Astrocyte (in vitro differentiated cells and primary cell): ENCODE measurements at regions not wholly inside any gene's neighbourhood (a gene's known extent, or its start where the extent isn't known, plus 50 kb on each side); places are given as distances from the start of the nearest gene placed in this dataset.

Source experiments
- EZH2 ChIP-seq: IDR thresholded peaks from 2 replicates; pipeline ENCODE4 v1.6.1; 2012; ENCODE audit warnings: mild to moderate bottlenecking, low read length, inconsistent platforms; ENCODE audit not compliant: insufficient read depth
- TF ChIP-seq, protein P1 (sequence below): IDR thresholded peaks from 2 replicates; pipeline ENCODE4 v1.5.1; 2011; ENCODE audit warnings: low read depth, mild to moderate bottlenecking, inconsistent platforms, low read length, moderate library complexity; ENCODE audit not compliant: insufficient read depth

DNA sequence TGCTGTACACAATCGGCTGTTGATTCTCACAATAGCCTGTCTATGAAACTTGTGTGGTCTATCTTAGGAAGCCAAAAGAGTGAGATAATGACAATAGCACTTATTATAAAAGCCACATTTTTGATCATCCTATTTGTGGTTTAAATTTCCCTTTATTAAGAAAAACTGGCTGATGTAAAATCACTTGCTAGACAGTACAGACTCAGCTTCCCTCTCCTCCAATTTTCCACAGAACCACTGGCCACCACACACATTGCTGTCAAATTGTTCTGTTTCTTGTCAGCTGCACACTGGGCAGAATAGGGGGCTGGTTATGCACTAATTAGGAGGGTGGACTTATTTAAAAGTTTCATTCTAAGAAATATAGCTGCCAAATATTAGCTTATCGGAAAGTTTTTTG lies 425.9 kb downstream of the EPHA3 start:
- TF ChIP-seq, protein P1, sequence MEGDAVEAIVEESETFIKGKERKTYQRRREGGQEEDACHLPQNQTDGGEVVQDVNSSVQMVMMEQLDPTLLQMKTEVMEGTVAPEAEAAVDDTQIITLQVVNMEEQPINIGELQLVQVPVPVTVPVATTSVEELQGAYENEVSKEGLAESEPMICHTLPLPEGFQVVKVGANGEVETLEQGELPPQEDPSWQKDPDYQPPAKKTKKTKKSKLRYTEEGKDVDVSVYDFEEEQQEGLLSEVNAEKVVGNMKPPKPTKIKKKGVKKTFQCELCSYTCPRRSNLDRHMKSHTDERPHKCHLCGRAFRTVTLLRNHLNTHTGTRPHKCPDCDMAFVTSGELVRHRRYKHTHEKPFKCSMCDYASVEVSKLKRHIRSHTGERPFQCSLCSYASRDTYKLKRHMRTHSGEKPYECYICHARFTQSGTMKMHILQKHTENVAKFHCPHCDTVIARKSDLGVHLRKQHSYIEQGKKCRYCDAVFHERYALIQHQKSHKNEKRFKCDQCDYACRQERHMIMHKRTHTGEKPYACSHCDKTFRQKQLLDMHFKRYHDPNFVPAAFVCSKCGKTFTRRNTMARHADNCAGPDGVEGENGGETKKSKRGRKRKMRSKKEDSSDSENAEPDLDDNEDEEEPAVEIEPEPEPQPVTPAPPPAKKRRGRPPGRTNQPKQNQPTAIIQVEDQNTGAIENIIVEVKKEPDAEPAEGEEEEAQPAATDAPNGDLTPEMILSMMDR = no peak
- no peak for TF ChIP-seq EZH2
